HepG2 (cell line): ENCODE measurements at regions not wholly inside any gene's neighbourhood (a gene's known extent, or its start where the extent isn't known, plus 50 kb on each side); places are given as distances from the start of the nearest gene placed in this dataset.

Experiments used
- ATAC-seq: fragments of 200-7000 bp; cut with Tn5 transposase; 3 replicates; pipeline ENCODE4 v1.9.1; 2020; ENCODE audit warnings: mild to moderate bottlenecking, moderate library complexity
- BruUV-seq: library from RNA; stranded (reverse); fragments of 400-500 nt; replicated peaks from 2 replicates; lab custom pipeline; 2021; lab: Mats Ljungman, UMichigan
- CTCF ChIA-PET: fragments of 300-600 bp; formaldehyde crosslinking; extraction: SDS; loops from one replicate; lab custom pipeline; 2021; ENCODE audit warnings: low total read pairs, inconsistent platforms, low intra/inter-chr PET ratio; lab: Yijun Ruan, JAX
- POLR2A ChIA-PET: fragments of 350-600 bp; sonication (Branson Sonifier 250); formaldehyde crosslinking; loops from one replicate; lab custom pipeline; 2020; ENCODE audit warnings: antibody characterized with exemption, inconsistent platforms; lab: Yijun Ruan, JAX
- DNase-seq: peaks from one replicate; pipeline ENCODE4 v3.0.0-alpha.2; 2015; ENCODE audit warnings: low spot score
- FAIRE-seq: peaks from 3 replicates; lab custom pipeline; 2011; peaks lifted over from hg19 to GRCh38; lab: Jason Lieb, UNC
- H2AFZ ChIP-seq: one replicate; pipeline ENCODE4 v1.6.1; 2011; ENCODE audit warnings: low read length, inconsistent platforms
- H3K27ac ChIP-seq: fragments of 300-600 bp; 3 replicates; pipeline ENCODE4 v1.8.0; 2011; ENCODE audit warnings: mixed run types, mild to moderate bottlenecking, mixed read lengths, low read length, inconsistent platforms; ENCODE audit not compliant: insufficient read depth; ENCODE audit errors: extremely low read length
- H3K27me3 ChIP-seq, 2 experiments: fragments of 200-600 bp in 1 of 2; 2 replicates in 1 of 2; 3 replicates in 1 of 2; pipeline versions ENCODE4 v1.6.0 to v1.8.0; 2011; ENCODE audit warnings: low read length in 2 of 2, mild to moderate bottlenecking in 2 of 2, moderate library complexity in 2 of 2, inconsistent platforms in 1 of 2; ENCODE audit not compliant: insufficient read depth in 2 of 2, control insufficient read depth in 1 of 2
- H3K36me3 ChIP-seq, 2 experiments: fragments of 200-600 bp in 1 of 2; replicated peaks in 1 of 2; 2 replicates in 1 of 2; 3 replicates in 1 of 2; pipeline versions ENCODE4 v1.5.1 to v1.8.0; 2011; ENCODE audit warnings: low read length in 2 of 2, inconsistent platforms in 1 of 2; ENCODE audit not compliant: insufficient read depth in 2 of 2, control insufficient read depth in 1 of 2
- H3K4me1 ChIP-seq: 2 replicates; pipeline ENCODE4 v1.5.1; 2012; ENCODE audit warnings: low read length, inconsistent platforms; ENCODE audit not compliant: insufficient read depth
- H3K4me2 ChIP-seq: 2 replicates; pipeline ENCODE4 v1.6.0; 2011; ENCODE audit warnings: low read depth, low read length, inconsistent platforms
- H3K4me3 ChIP-seq, 3 experiments: fragments of 200-600 bp in 1 of 3; sonication (generic), shearing (Covaris generic) in 1 of 3; replicated peaks in 1 of 3; 2 replicates each; pipeline ENCODE4 v1.5.1; 2011 to 2016; ENCODE audit warnings: low read length in 3 of 3, inconsistent platforms in 2 of 3, low read depth in 2 of 3, mild to moderate bottlenecking in 2 of 3, control low read depth in 1 of 3, mixed read lengths in 1 of 3; ENCODE audit not compliant: insufficient read depth in 1 of 3
- H3K79me2 ChIP-seq: one replicate; pipeline ENCODE4 v1.6.1; 2011; ENCODE audit warnings: low read length, inconsistent platforms; ENCODE audit not compliant: insufficient read depth
- H3K9ac ChIP-seq: 2 replicates; pipeline ENCODE4 v1.6.0; 2011; ENCODE audit warnings: mild to moderate bottlenecking, low read depth, low read length, inconsistent platforms; ENCODE audit not compliant: insufficient read depth
- H3K9me3 ChIP-seq: 2 replicates; pipeline ENCODE4 v1.5.1; 2012; ENCODE audit warnings: mild to moderate bottlenecking, low read length
- H4K20me1 ChIP-seq: 2 replicates; pipeline ENCODE4 v1.6.0; 2011; ENCODE audit warnings: inconsistent platforms, mild to moderate bottlenecking, low read length, moderate library complexity; ENCODE audit not compliant: insufficient read depth
- ETV6 ChIP-seq: sonication (generic); formaldehyde crosslinking; conservative IDR thresholded peaks from 2 replicates; pipeline ENCODE4 v1.4.0; 2020; ENCODE audit warnings: missing genetic modification reagents
- MED8 ChIP-seq: sonication (generic); formaldehyde crosslinking; IDR thresholded peaks from 2 replicates; pipeline ENCODE4 v1.8.1; 2023; ENCODE audit warnings: mild to moderate bottlenecking, missing genetic modification reagents; ENCODE audit not compliant: insufficient replicate concordance
- NR2C2 ChIP-seq: sonication (generic); formaldehyde crosslinking; IDR thresholded peaks from 2 replicates; pipeline ENCODE4 v1.4.0; 2020; ENCODE audit warnings: missing genetic modification reagents, mild to moderate bottlenecking, moderate library complexity, borderline replicate concordance
- PATZ1 ChIP-seq: sonication (generic); formaldehyde crosslinking; IDR thresholded peaks from 2 replicates; pipeline ENCODE4 v1.4.0; 2020; ENCODE audit warnings: missing genetic modification reagents
- RXRB ChIP-seq: IDR thresholded peaks from 2 replicates; pipeline ENCODE4 v1.6.1; 2016; ENCODE audit warnings: borderline replicate concordance, missing genetic modification reagents, missing compliant biosample characterization
- SP5 ChIP-seq: IDR thresholded peaks from 2 replicates; pipeline ENCODE4 v1.6.1; 2016; ENCODE audit warnings: low read depth, borderline replicate concordance
- ZBTB8A ChIP-seq: sonication (generic); formaldehyde crosslinking; IDR thresholded peaks from 2 replicates; pipeline ENCODE4 v1.4.0; 2020; ENCODE audit warnings: mild to moderate bottlenecking, low read depth, missing genetic modification reagents, borderline replicate concordance
- ZNF318 ChIP-seq: sonication (generic); formaldehyde crosslinking; IDR thresholded peaks from 2 replicates; pipeline ENCODE4 v1.4.0; 2020; ENCODE audit warnings: mild to moderate bottlenecking, missing genetic modification reagents
- ZNF512 ChIP-seq: sonication (generic); formaldehyde crosslinking; IDR thresholded peaks from 2 replicates; pipeline ENCODE4 v1.4.0; 2020; ENCODE audit warnings: mild to moderate bottlenecking, missing genetic modification reagents
- ZNF557 ChIP-seq: sonication (generic); formaldehyde crosslinking; IDR thresholded peaks from 2 replicates; pipeline ENCODE4 v1.4.0; 2020; ENCODE audit warnings: missing genetic modification reagents
- ZNF784 ChIP-seq: sonication (generic); formaldehyde crosslinking; IDR thresholded peaks from 2 replicates; pipeline ENCODE4 v1.5.1; 2020; ENCODE audit warnings: missing genetic modification reagents, mild to moderate bottlenecking, borderline replicate concordance
- WGBS: methylation state at CpG from one replicate; pipeline ENCODE4 v1.1.6; 2017; ENCODE audit warnings: low lambda C conversion rate; 5-methylcytosine and 5-hydroxymethylcytosine counted together
- in situ Hi-C: cut with HindIII; loops from 2 replicates; pipeline ENCODE4 v1.10.0; 2017; ENCODE audit warnings: low pct_unique_long_range_greater_than_20kb; ENCODE audit not compliant: extremely low pct_ligation_motif_present
- intact Hi-C: fragments of 100-400 bp; cut with micrococcal nuclease; formaldehyde crosslinking; loops from one replicate; pipeline ENCODE4 v1.10.0; 2022; ENCODE audit not compliant: unreplicated experiment

GRCh38 chr6:128767150-128767549, 115.8 kb upstream of the LAMA2 start:
- no peak overlapping the region for H2AFZ ChIP-seq
- in situ Hi-C loops (no loop called here), intact Hi-C loops (no loop called here)
- ChIA-PET POLR2A (no interaction called here), CTCF (no interaction called here)
- FAIRE-seq (no peak), DNase-seq (no peak), ATAC-seq (no peak)
- H3K79me2 ChIP-seq = no peaks in the 10 kb centered on the region
- H3K4me2 ChIP-seq = no peak overlapping the region
- WGBS = 4% methylated on average over 1 of the region's 1 CpG
- 0 out of 2 replicates have a peak, but pooled peaks cover 6% of the 10 kb centered on the region for H3K9me3 ChIP-seq
- no TSS peak for BruUV-seq
- no peak for TF ChIP-seq SP5
- TF ChIP-seq RXRB (CRISPR knock-in tag) = no peak
- TF ChIP-seq PATZ1 (CRISPR knock-in tag) = no peak
- no peak for TF ChIP-seq ETV6
- no peak for TF ChIP-seq MED8 (CRISPR knock-in tag)
- no peak for TF ChIP-seq ZNF784 (CRISPR knock-in tag)
- no peak for TF ChIP-seq ZNF512
- TF ChIP-seq ZNF557 (CRISPR knock-in tag) = no peak
- TF ChIP-seq ZBTB8A (CRISPR knock-in tag) = no peak
- no peak for TF ChIP-seq ZNF318 (CRISPR knock-in tag)
- no peak for TF ChIP-seq NR2C2 (CRISPR knock-in tag)
- H4K20me1 ChIP-seq = no peaks in the 10 kb centered on the region
- H3K4me1 ChIP-seq = no peaks in the 10 kb centered on the region
- no peaks in the 10 kb centered on the region for H3K36me3 ChIP-seq
- H3K4me3 ChIP-seq = no peak overlapping the region
- H3K9ac ChIP-seq = no peak overlapping the region
- no peaks in the 10 kb centered on the region for H3K27me3 ChIP-seq
- no peak overlapping the region for H3K27ac ChIP-seq
